GM18873 (cell line): ENCODE measurements at regions not wholly inside any gene's neighbourhood (a gene's known extent, or its start where the extent isn't known, plus 50 kb on each side); places are given as distances from the start of the nearest gene placed in this dataset.
"Not testable (repeated sequence)": the region's sequence is repeated elsewhere in the genome, so short reads cannot be mapped to it uniquely, and the experiment has no call there.

Experiments used
- ATAC-seq: cut with Tn5 transposase; IDR thresholded peaks from one replicate; pipeline ENCODE4 v1.9.1; 2021; ENCODE audit warnings: mild to moderate bottlenecking, moderate library complexity, moderate number of reproducible peaks; ENCODE audit not compliant: unreplicated experiment, low FRiP score

- no peak for ATAC-seq
These were observed 81.4 kb upstream of the PPP2R2D start for GRCh38 chr10:131819241-131820072.

GRCh38 chr10:131820626-131821025, 80.2 kb upstream of the PPP2R2D start:
- ATAC-seq: no peak

DNA sequence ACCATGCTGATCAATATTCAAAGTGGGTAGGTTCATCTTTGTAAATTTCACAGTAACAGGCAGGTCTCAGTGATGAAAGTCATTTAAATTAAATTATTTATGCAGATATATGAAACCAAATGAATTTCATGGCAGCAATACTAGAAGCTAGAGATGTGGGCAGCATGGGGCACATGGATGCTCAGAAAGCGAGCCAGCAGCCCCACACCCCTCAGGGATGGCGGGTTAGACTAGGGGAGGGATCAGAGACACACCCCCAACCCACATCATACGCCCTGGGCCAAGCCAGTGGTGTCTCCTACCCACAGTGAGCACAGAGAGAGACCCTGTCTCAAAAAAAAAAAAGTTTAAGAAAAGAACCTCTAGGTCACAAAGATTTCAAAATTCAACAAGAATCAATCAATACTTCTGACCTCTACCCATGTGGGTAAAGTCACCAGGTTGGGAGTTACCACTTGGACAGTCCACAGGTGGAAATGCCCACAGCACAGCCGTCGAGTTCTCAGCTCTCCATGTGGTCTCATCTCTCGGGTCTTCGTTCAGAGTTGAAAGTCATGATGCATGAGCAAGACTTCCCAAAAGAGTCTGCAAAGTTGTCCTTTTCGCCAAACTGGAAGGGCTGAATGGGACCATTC, 79.3 kb upstream of the PPP2R2D start:
- no peak for ATAC-seq

GRCh38 chr10:131822013-131822691, 78.7 kb upstream of the PPP2R2D start:
- ATAC-seq: no peak

- no peak for ATAC-seq
These were observed 78.0 kb upstream of the PPP2R2D start for GRCh38 chr10:131822692-131823245.

GRCh38 chr10:131823601-131824099, 77.2 kb upstream of the PPP2R2D start:
- not testable (repeated sequence) for ATAC-seq

DNA sequence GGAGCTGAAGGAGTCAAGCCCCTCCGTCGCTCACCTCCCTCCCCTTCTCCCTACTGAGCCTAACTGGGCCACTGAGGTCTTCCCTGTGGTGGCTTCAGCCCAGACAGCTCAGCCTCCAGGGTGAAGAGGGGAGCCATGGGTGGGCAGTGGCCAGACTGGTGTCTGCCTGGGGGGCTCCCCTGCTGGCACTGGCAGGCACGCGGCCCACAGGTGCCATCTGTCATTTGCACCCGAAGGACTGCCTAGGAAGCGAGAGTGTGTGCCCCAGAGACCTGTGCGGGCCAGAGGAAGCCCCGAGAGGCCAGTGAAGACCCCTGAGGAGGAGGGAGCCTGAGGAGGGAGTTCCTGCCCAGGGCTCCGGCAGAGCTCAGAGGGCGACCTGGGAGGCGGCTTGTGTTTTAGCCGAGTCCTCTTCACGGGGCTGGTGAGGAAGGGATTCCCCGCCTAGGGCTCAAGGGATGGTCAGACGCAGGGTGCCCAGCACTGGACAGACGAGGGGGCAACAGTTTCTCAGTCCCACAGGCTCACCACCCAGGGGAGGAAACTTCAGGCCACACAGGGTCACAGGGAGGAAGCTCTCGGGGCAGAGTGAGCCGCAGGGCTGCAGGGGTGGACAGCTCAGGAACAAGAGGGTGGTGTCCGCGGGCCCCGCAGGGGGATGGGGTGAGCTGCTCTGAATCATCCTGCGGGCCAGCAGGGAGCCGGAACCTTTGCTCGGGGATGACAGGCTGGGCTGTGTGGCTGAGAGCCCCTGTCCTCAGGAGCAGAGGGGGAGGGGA, 76.2 kb upstream of the PPP2R2D start:
- no peak for ATAC-seq

GRCh38 chr10:131825150-131825848, 75.5 kb upstream of the PPP2R2D start:
- no peak for ATAC-seq

DNA sequence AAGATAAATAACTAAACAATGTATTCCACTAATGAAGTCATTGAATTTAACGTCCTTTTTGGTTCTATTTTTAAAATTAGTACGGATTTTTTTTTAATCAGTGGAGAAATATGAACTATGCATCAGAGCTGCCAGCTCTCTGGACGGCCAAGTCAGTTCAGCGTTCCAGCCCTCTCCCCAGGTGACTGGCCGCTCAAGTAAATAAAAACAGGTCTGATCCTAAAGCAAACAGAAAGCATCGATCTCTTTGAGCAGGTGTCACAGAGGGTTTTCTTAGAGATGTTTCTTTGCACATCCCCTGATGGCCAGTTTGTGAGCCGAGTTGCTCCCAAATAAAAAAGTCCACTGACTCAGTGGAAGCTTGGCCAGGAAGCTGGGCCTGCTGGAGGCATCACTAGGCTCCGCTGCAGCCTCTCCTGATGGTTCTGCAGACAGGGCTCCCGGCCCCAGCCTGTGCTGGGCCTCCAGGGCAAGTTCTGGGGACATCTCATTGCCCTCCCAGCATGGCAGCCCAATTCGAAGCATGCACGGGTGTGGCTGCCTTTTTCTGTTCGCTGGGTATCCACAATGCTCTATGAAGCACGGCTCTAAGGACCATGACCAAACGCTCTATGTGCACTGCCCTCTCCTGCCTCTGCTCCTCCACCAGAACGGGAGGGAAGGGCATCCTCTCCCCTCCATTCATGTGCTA, 74.7 kb upstream of the PPP2R2D start:
- no peak for ATAC-seq

DNA sequence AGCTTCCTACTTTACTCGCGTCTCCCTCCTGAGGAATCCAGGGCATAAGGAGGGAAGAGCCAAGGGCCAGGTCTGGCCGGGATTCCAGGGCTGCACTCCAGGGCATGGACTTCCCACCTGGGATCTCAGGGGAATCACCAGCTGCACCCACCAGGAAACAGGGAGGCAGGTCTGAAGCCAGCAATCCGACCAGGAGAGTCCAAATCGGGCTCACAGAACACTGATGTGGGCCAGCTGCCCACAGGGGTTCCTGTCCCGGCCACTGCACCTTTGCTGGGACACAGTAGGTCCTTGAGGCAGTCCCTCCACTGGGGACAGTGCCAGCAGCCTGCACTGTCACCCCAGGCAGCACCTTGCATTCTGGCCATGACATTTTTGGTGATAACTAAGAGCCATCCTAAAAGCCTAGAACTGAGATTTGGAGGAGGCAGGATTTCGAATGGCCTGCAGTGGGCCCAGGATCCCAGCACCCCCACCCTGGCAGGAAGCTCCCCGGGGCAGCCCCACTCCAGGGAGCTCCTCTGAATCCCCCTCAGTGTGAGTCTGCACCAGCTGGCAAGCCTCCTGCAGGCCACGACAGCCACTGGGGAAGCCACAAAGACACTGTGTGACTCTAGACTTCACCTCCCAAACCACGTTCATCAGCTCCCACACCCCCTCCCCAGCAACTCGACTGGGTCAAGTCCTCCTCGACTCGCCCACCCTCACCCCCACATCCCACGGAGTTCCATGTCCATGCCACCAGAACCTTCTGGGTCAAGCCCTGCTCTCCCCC, 71.5 kb upstream of the PPP2R2D start:
- no peak for ATAC-seq

DNA sequence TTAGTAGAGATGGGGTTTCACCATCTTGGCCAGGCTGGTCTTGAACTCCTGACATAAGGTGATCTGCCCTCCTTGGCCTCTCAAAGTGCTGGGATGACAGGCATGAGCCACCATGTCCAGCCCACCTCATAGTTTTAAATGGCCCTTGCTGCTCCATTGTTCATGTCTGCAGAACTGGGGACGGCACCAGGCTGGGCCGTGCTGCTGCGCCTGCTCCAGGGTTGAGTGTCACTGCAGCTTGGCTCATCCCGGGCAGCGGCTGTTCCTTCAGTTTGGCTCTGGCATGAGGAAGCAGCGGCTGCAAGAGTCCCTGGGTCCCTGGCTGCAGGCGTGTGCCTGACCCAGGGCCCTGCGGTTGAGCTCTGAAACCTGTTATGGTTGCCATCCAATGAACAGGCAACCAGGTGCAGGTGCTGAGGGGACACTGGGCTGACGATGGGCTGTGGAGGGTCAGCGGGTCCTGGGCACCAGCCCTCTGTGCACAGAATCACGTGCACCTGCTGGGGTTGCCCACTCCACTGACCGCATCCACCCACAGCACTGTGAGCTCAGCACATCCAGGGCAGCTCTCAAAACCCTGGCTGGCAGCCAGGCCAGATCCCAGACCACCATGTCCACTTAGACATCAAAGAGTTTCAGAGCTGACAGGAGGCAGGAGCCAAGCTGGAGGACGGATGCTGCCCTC, 70.2 kb upstream of the PPP2R2D start:
- no peak for ATAC-seq

DNA sequence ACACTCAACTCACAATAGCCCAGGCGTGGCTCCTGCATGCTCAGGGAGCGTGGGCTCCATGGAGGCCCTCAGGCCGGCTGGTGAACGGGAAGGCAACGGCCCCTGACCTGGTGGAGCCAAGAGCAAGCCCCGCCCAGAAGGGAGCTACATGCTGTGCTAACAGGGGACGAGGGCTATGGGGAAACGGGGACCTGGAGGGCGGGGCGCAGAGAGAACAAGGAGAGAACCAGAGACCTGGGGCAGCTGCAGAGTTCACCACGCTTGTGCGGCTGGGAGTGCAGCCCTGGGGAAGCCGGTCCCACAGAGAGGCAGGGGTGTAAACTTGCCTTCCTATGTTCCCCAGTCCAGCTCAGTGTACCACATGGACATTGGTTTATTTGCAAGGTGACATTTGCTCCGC, 69.2 kb upstream of the PPP2R2D start:
- ATAC-seq: no peak

DNA sequence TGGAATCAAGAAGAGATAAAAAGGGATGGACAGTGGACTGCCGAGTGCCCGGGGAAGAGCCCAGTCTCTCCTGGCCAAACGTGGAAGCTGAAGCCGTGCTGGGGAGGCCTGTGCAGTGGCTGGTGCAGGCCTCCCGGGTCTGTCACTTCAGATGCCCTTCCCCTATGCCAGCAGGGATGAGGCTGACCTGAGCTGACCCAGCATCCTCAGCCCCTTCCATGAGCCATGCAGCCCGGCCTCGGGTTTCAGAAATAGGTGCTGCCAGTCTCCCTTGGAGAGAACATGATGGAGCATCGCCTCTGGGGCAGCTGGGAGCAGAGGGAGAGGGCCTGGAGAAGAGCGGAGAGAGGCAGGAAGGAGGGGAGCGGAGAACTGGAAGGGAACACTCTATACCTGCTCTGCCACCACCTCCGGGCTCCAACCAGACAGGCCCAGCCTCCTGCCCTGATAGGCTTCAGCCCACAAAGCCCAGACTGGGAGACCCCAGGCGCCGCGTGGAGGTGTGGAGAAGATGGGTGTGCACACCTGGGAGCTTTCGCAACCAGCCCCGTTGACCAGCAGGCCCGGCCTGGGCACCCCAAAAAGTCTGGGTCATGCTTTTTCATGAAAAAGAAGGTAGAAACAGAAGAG, 68.6 kb upstream of the PPP2R2D start:
- no peak for ATAC-seq

GRCh38 chr10:131833013-131833412, 67.8 kb upstream of the PPP2R2D start:
- no peak for ATAC-seq

- no peak for ATAC-seq
These were observed 67.2 kb upstream of the PPP2R2D start for GRCh38 chr10:131833446-131834080.

DNA sequence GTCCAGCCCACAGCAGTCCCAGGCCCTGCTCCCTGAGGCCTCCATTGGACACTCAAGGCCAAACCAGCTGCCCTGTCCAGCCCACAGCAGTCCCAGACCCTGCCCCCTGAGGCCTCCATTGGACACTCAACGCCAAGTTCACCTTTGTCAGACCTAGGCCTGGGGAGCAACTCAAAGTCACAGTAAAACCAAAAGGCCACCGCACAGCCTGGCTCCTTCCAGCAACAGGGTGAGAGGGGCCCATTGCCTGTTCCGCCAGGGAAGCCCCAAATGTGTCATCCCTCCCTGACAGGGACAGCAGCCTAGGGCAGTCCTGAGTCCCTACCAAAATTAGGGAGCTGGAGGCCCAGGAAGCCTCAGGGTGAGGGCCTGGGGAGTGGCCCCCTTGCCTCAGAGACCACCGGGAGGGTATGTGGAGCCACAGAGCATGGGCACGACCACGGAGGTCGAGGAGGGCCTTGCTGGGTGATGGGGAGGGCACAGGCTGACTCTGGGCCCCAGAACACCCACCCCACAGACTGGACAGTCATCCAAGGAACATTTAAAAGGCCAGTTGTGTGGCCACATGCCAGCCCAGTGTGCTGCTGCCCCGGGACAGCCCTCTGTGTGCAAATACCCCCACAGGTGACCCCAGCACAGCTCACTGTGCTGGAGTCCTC, 66.5 kb upstream of the PPP2R2D start:
- no peak for ATAC-seq
